Astrocyte of the cerebellum (primary cell): ENCODE measurements at regions not wholly inside any gene's neighbourhood (a gene's known extent, or its start where the extent isn't known, plus 50 kb on each side); places are given as distances from the start of the nearest gene placed in this dataset.

Experiments used
- DNase-seq: peaks from one replicate; pipeline ENCODE4 v3.0.0-alpha.2; 2011; ENCODE audit warnings: low read depth
- H3K4me3 ChIP-seq: 2 replicates; pipeline ENCODE4 v1.5.1; 2011; ENCODE audit warnings: mild to moderate bottlenecking, low read depth, low read length, moderate library complexity
- in situ Hi-C: cut with HindIII; loops from 2 replicates; pipeline ENCODE4 v1.10.0; 2017; ENCODE audit warnings: low sequenced_read_pairs
- TF ChIP-seq, protein P1 (sequence below): IDR thresholded peaks from 2 replicates; pipeline ENCODE4 v1.5.1; 2012; ENCODE audit warnings: low read length, low read depth, moderate library complexity, mild to moderate bottlenecking; ENCODE audit errors: missing control alignments

DNA sequence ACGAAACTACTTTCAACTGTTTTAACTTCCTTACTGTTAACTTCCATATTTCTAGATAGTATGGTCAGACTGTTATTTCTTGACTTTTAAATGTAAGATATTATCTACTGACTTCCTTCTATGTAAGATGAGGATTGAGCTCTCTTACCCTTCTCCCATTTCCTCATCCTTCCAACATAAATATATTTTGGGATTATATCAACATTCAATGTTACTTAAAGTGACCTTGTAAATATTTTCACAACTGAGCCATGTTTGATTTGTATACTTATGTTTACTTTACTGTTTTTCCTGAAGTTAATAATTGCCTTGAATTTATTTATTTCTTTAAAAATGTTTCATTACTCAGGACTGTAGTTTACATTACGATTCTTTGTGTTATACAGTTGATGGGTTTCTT, 148.7 kb downstream of the ZIC5 start:
- in situ Hi-C loops, result no loop called here
- TF ChIP-seq, protein P1, sequence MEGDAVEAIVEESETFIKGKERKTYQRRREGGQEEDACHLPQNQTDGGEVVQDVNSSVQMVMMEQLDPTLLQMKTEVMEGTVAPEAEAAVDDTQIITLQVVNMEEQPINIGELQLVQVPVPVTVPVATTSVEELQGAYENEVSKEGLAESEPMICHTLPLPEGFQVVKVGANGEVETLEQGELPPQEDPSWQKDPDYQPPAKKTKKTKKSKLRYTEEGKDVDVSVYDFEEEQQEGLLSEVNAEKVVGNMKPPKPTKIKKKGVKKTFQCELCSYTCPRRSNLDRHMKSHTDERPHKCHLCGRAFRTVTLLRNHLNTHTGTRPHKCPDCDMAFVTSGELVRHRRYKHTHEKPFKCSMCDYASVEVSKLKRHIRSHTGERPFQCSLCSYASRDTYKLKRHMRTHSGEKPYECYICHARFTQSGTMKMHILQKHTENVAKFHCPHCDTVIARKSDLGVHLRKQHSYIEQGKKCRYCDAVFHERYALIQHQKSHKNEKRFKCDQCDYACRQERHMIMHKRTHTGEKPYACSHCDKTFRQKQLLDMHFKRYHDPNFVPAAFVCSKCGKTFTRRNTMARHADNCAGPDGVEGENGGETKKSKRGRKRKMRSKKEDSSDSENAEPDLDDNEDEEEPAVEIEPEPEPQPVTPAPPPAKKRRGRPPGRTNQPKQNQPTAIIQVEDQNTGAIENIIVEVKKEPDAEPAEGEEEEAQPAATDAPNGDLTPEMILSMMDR, result no peak
- DNase-seq, result no peak
- H3K4me3 ChIP-seq, result no peak overlapping the region

DNA sequence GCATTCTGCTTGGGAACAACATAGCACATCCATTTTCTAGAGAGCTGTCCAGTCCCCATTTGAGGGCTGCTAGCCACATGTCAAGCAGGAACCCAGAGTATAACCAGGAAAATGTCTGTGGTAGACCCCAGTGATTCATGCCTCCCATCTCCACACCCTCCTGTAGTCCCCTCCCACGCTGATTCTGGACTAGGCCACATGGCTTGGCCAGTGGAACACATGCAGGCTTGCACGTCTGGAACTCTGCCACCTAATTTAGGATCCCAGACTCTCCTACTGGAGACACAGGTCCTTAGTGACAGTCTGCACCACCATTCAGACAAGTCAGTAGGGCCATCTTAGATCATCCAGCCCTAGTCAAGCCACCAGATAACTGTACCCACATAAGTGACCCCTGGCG, 149.8 kb downstream of the ZIC5 start:
- in situ Hi-C loops, result no loop called here
- DNase-seq, result no peak
- H3K4me3 ChIP-seq, result no peak overlapping the region
- TF ChIP-seq, protein P1, result no peak

DNA sequence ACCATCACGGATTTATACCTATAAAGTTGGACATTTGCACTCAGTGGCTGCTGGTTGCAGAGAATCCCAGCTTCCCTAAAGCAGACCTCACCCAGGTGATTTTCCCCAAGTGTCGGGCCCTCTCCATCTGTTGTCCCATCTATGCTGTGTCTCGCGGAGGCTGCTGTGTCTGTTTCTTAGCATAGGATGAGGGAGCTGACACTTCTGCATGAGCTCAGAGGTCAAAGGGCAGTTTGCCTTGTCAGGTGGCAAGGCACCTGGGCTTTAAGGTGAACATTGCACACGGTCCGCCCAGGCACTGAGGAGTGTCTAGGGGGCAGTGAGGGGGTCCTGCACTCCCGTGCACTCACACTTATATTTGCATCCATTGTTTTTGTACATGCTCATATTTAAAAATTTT, 151.6 kb downstream of the ZIC5 start:
- DNase-seq, result no peak
- TF ChIP-seq, protein P1, result no peak
- in situ Hi-C loops, result loop anchor here (5.0 kb wide), 1 partner anchor 103 kb away; no protein-coding TSS in a partner anchor
- no peak overlapping the region for H3K4me3 ChIP-seq

DNA sequence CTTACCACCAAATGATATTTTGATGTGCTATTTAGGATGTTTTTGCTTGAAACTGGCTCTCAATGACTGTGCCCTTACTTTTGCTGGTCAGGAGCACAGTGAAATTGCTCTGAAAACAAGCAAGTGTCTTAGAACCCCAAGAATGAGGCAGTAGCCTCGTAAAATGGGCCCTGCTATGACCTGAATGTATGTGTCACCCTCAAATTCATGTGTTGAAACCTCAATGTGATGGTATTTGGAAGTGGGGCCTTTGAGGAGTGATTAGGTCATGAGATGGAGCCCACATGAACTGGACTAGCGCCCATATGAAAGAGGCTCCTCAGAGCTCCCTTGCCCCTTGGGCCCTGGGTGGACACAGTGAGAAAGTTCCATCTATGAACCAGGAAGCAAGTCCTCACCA, 155.2 kb downstream of the ZIC5 start:
- TF ChIP-seq, protein P1, result no peak
- DNase-seq, result no peak
- no peak overlapping the region for H3K4me3 ChIP-seq
- in situ Hi-C loops, result loop anchor here (5.0 kb wide), 1 partner anchor 99 kb away; no protein-coding TSS in a partner anchor

DNA sequence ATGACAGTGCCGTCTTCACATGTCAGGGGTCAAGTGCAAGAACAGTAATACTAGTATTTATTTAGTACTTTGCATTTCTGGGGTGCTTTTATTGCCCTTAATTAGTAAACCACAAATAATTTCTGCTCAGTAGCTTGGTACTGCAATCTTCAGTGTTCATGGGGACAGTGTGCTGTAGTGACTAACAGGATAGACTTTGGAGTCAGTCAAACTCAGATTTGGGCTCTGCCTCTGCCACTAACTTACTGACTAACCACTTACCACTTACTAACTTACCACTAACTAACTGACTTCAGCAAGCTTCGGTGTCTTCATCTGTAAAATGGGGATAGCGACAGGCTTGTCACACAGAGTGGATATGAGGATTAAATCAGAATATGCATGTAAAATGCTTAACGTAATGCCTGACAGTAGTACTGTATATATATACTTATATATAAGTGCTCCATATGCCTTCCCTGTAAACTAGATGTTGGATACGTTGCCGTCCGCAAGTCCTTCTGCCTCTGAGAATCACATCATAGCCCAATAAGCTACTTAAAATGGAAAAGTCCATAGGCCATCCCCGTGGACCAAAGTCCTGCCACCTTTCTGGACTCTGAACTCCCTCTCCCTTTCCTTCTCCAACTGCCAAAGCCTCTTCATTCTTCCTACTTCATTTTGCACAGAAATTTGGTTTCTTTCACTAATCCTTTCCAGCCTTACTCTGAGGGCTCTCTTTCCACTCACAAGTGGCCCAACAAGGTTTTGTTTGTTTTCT, 158.1 kb downstream of the ZIC5 start:
- TF ChIP-seq, protein P1, result no peak
- in situ Hi-C loops, result no loop called here
- no peak for DNase-seq
- H3K4me3 ChIP-seq, result no peak overlapping the region

DNA sequence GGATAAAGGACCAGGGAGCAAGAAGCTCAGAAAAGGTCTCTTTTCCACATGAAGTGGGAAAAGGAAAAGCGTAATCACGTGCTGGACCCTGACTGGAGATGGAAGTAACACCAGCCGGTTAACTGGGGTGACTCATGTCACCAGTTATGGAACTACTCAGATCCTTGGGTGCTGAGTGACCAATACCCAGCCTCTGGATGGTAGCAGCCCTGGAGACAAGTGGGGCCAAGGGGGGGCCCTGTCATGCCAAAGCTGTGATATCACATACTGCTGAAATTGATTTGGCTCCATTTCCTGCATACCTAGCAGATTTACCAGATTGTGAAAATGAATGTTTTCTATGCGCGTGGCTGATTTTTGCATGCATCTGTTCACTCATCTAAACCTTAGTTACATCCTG, 158.9 kb downstream of the ZIC5 start:
- in situ Hi-C loops, result no loop called here
- TF ChIP-seq, protein P1, result no peak
- peak; percentile 9 for DNase-seq
- H3K4me3 ChIP-seq, result no peak overlapping the region
